PC-3 (cell line): ENCODE measurements at regions not wholly inside any gene's neighbourhood (a gene's known extent, or its start where the extent isn't known, plus 50 kb on each side); places are given as distances from the start of the nearest gene placed in this dataset.

Experiments
- EZH2 ChIP-seq: fragments of 300-600 bp; sonication (generic); IDR thresholded peaks from one replicate; pipeline ENCODE4 v1.6.1; 2017; ENCODE audit warnings: antibody characterized with exemption, mild to moderate bottlenecking, low read length; ENCODE audit not compliant: unreplicated experiment
- TF ChIP-seq, protein P1 (sequence below): fragments of 300-600 bp; sonication (generic); conservative IDR thresholded peaks from 2 replicates; pipeline ENCODE4 v1.5.1; 2017; ENCODE audit warnings: antibody characterized with exemption, low read depth, mild to moderate bottlenecking, low read length

- TF ChIP-seq, protein P1, sequence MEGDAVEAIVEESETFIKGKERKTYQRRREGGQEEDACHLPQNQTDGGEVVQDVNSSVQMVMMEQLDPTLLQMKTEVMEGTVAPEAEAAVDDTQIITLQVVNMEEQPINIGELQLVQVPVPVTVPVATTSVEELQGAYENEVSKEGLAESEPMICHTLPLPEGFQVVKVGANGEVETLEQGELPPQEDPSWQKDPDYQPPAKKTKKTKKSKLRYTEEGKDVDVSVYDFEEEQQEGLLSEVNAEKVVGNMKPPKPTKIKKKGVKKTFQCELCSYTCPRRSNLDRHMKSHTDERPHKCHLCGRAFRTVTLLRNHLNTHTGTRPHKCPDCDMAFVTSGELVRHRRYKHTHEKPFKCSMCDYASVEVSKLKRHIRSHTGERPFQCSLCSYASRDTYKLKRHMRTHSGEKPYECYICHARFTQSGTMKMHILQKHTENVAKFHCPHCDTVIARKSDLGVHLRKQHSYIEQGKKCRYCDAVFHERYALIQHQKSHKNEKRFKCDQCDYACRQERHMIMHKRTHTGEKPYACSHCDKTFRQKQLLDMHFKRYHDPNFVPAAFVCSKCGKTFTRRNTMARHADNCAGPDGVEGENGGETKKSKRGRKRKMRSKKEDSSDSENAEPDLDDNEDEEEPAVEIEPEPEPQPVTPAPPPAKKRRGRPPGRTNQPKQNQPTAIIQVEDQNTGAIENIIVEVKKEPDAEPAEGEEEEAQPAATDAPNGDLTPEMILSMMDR = no peak
- no peak for TF ChIP-seq EZH2
Measured at GRCh38 chr6:156707818-156708217, 69.4 kb upstream of the ARID1B start.
